Trophoblast cell (in vitro differentiated cells and primary cell): ENCODE measurements at regions not wholly inside any gene's neighbourhood (a gene's known extent, or its start where the extent isn't known, plus 50 kb on each side); places are given as distances from the start of the nearest gene placed in this dataset.

ENCODE experiments used
- DNase-seq, 2 donors: peaks; one replicate each; pipeline ENCODE4 v3.0.0-alpha.2; 2016
- H2AFZ ChIP-seq: 2 replicates; pipeline ENCODE4 v1.6.1; 2013; ENCODE audit warnings: low read length, moderate library complexity, mild to moderate bottlenecking; ENCODE audit not compliant: insufficient read depth, poor library complexity
- H2AK5ac ChIP-seq: 2 replicates; pipeline ENCODE4 v1.6.1; 2013; ENCODE audit warnings: mild to moderate bottlenecking, low read length
- H2BK120ac ChIP-seq: 2 replicates; pipeline ENCODE4 v1.6.1; 2013; ENCODE audit warnings: low read length, mild to moderate bottlenecking, moderate library complexity; ENCODE audit not compliant: insufficient read depth, poor library complexity
- H2BK12ac ChIP-seq: 2 replicates; pipeline ENCODE4 v1.6.1; 2013; ENCODE audit warnings: mild to moderate bottlenecking, low read length, moderate library complexity
- H2BK5ac ChIP-seq: 2 replicates; pipeline ENCODE4 v1.6.1; 2013; ENCODE audit warnings: low read length, low read depth, moderate library complexity, mild to moderate bottlenecking; ENCODE audit not compliant: poor library complexity
- H3K14ac ChIP-seq: 2 replicates; pipeline ENCODE4 v1.6.1; 2013; ENCODE audit warnings: mild to moderate bottlenecking, low read length
- H3K18ac ChIP-seq: 2 replicates; pipeline ENCODE4 v1.6.1; 2013; ENCODE audit warnings: mild to moderate bottlenecking, low read length
- H3K23ac ChIP-seq: 2 replicates; pipeline ENCODE4 v1.6.1; 2013; ENCODE audit warnings: low read length
- H3K27ac ChIP-seq: 2 replicates; pipeline ENCODE4 v1.5.1; 2013; ENCODE audit warnings: low read depth, mild to moderate bottlenecking, inconsistent platforms, low read length, moderate library complexity
- H3K27me3 ChIP-seq: 2 replicates; pipeline ENCODE4 v1.6.1; 2013; ENCODE audit warnings: inconsistent platforms, mild to moderate bottlenecking, low read length, moderate library complexity; ENCODE audit not compliant: insufficient read depth
- H3K36me3 ChIP-seq, 2 experiments: 1 replicate in 1 of 2; 2 replicates in 1 of 2; pipeline ENCODE4 v1.6.1; 2013; ENCODE audit warnings: low read length in 2 of 2, mild to moderate bottlenecking in 2 of 2, moderate library complexity in 1 of 2; ENCODE audit not compliant: insufficient read depth in 2 of 2, control insufficient read depth in 1 of 2
- H3K4ac ChIP-seq: 2 replicates; pipeline ENCODE4 v1.6.1; 2013; ENCODE audit warnings: low read depth, mild to moderate bottlenecking, low read length, moderate library complexity
- H3K4me1 ChIP-seq, 2 experiments: 1 replicate in 1 of 2; 2 replicates in 1 of 2; pipeline ENCODE4 v1.6.1; 2013; ENCODE audit warnings: low read length in 2 of 2, mild to moderate bottlenecking in 2 of 2, moderate library complexity in 1 of 2; ENCODE audit not compliant: insufficient read depth in 2 of 2, control insufficient read depth in 1 of 2
- H3K4me2 ChIP-seq: 2 replicates; pipeline ENCODE4 v1.6.1; 2013; ENCODE audit warnings: inconsistent platforms, mild to moderate bottlenecking, low read length, moderate library complexity
- H3K4me3 ChIP-seq: 2 replicates; pipeline ENCODE4 v1.5.1; 2013; ENCODE audit warnings: mild to moderate bottlenecking, low read depth, low read length, inconsistent platforms
- H3K79me1 ChIP-seq: one replicate; pipeline ENCODE4 v1.6.1; 2013; ENCODE audit warnings: low read length
- H3K79me2 ChIP-seq: 2 replicates; pipeline ENCODE4 v1.6.1; 2013; ENCODE audit warnings: low read length, mild to moderate bottlenecking; ENCODE audit not compliant: control insufficient read depth, insufficient read depth, poor library complexity
- H3K9ac ChIP-seq: 2 replicates; pipeline ENCODE4 v1.6.1; 2013; ENCODE audit warnings: mild to moderate bottlenecking, low read length
- H3K9me3 ChIP-seq: 2 replicates; pipeline ENCODE4 v1.6.1; 2013; ENCODE audit warnings: low read depth, mild to moderate bottlenecking, control low read depth, inconsistent platforms, low read length; ENCODE audit not compliant: insufficient read depth
- H4K12ac ChIP-seq: 2 replicates; pipeline ENCODE4 v1.6.1; 2013; ENCODE audit warnings: low read depth, mild to moderate bottlenecking, low read length, moderate library complexity
- H4K8ac ChIP-seq: 2 replicates; pipeline ENCODE4 v1.6.1; 2013; ENCODE audit warnings: low read depth, mild to moderate bottlenecking, low read length, moderate library complexity
- H4K91ac ChIP-seq: one replicate; pipeline ENCODE4 v1.6.1; 2013; ENCODE audit warnings: low read depth, mild to moderate bottlenecking, low read length, moderate library complexity
- WGBS: extraction: QIAGEN DNeasy Blood & Tissue Kit; methylation state at CpG from one replicate; pipeline ENCODE4 v1.1.7; 2013; ENCODE audit warnings: missing lambda C conversion rate; ENCODE audit not compliant: insufficient read length, insufficient coverage; ENCODE audit errors: extremely low coverage; 5-methylcytosine and 5-hydroxymethylcytosine counted together

DNA sequence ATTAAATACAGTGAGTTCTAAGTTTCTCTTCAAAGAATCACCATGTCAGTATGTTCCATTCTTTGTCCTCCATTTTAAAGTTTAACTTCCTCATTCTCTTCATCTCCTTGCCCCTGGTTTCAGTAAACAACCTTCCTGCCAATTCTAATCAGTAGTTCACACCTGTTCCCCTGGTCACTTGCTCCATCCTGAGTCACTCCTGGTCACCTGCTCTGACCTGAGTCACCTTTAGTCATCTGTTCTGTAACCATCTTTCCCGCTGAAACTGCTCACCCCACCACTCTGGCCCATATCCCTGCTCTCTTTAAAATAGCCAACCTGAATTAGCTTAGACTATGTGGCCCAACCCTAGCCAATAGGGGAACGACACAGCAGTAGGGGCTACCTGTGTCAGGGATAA is 1447.4 kb upstream of the TMEM132C start:
- Histone ChIP-seq H3K9ac (no peak overlapping the region), H3K23ac (no peak overlapping the region), H2AK5ac (no peak overlapping the region), H3K4me3 (no peak overlapping the region), H3K4me2 (no peak overlapping the region), H3K4me1 (no peaks in the 10 kb centered on the region), H3K79me2 (no peaks in the 10 kb centered on the region), H4K8ac (no peak overlapping the region), H2AFZ (no peak overlapping the region), H3K4ac (no peak overlapping the region), H3K18ac (no peak overlapping the region), H4K91ac (no peak overlapping the region), H2BK120ac (no peak overlapping the region), H3K14ac (no peak overlapping the region), H4K12ac (no peak overlapping the region), H3K36me3 (no peaks in the 10 kb centered on the region), H2BK12ac (no peak overlapping the region), H3K27me3 (no peaks in the 10 kb centered on the region), H3K27ac (no peak overlapping the region), H3K9me3 (peaks cover 12% of the 10 kb centered on the region), H2BK5ac (no peak overlapping the region), H3K79me1 (no peaks in the 10 kb centered on the region)
- no CpG with 5 or more reads among the region's 2 CpGs for WGBS
- no peak for DNase-seq

DNA sequence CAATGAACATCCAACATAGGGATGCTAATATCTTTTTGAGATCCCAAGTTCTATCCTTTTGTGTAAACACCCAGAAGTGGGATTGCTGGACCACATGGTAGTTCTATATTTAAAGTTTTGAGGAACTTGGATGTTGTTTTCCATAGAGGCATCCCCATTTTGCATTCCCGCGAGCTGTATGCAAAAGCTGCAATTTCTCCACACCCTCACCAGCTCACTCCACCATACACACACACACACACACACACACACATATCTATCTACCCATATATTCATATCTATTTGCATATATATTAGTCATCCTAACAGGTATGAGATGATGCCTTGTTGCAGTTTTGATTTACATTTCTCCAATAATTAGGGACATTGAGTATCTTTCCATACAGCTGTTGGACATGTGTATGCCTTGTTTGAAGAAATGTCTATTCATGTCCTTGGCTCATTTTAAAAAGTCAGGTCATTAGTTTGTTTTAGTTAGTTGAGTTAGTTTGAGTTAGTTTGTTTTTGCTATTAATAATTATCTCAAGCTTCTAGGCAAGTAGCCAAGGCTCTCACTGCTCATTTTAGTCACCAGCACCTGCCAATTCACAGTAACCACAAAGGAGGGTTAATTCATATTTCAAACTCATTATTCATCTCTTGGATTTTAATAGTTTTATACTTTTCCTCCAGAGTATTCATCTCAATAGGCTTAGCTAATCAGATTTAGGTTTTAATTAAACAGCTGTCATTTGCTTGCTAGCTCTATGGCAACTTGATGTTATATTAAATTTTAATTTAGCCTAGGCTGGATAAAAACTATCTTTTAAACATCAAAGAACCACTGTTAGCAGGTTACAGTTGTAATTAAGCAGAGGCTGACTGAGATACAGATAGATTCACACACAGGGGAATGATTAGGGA is 1435.9 kb upstream of the TMEM132C start:
- Histone ChIP-seq H3K36me3 (no peaks in the 10 kb centered on the region), H3K9ac (no peak overlapping the region), H2BK12ac (no peak overlapping the region), H3K4me1 (no peaks in the 10 kb centered on the region), H3K18ac (no peak overlapping the region), H3K23ac (no peak overlapping the region), H2AFZ (no peak overlapping the region), H2BK5ac (no peak overlapping the region), H4K12ac (no peak overlapping the region), H3K4me2 (no peak overlapping the region), H3K14ac (no peak overlapping the region), H3K79me2 (no peaks in the 10 kb centered on the region), H2BK120ac (no peak overlapping the region), H3K4me3 (no peak overlapping the region), H3K27ac (no peak overlapping the region), H3K9me3 (no peaks in the 10 kb centered on the region), H3K4ac (no peak overlapping the region), H2AK5ac (no peak overlapping the region), H3K27me3 (no peaks in the 10 kb centered on the region), H3K79me1 (no peaks in the 10 kb centered on the region), H4K91ac (no peak overlapping the region), H4K8ac (no peak overlapping the region)
- no CpG with 5 or more reads among the region's 2 CpGs for WGBS
- no peak for DNase-seq

DNA sequence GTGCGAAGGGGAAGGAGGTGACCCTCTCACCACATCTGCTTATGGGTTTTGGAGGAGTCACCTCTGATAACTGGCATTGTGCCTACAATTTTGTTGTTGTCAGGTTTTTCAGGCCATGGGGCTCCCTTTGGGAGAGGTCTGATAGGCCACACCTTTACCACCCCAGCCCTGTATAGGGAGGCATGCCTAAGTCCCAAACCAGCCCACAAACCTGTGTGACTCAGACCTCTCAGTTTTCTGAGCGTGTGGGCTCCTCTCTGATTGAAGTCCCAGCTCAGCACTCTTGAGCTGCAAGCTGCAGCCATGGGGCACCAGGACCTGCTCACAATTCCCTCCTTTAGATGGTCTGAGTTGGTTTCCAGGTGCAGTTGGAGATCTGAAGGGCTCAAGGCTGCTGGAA is 1429.3 kb upstream of the TMEM132C start:
- Histone ChIP-seq H3K4me2 (no peak overlapping the region), H3K4ac (no peak overlapping the region), H2BK120ac (no peak overlapping the region), H2AK5ac (no peak overlapping the region), H3K18ac (no peak overlapping the region), H4K8ac (no peak overlapping the region), H2BK12ac (no peak overlapping the region), H3K36me3 (no peaks in the 10 kb centered on the region), H3K14ac (no peak overlapping the region), H3K27me3 (no peaks in the 10 kb centered on the region), H3K4me3 (no peak overlapping the region), H2BK5ac (no peak overlapping the region), H3K9me3 (peaks cover 2% of the 10 kb centered on the region), H3K4me1 (no peaks in the 10 kb centered on the region), H3K79me2 (no peaks in the 10 kb centered on the region), H4K91ac (no peak overlapping the region), H4K12ac (no peak overlapping the region), H3K27ac (no peak overlapping the region), H2AFZ (no peak overlapping the region), H3K79me1 (no peaks in the 10 kb centered on the region), H3K9ac (no peak overlapping the region), H3K23ac (no peak overlapping the region)
- DNase-seq = no peak
- no CpG with 5 or more reads among the region's 2 CpGs for WGBS

- Histone ChIP-seq H3K4me2 (no peak overlapping the region), H3K14ac (no peak overlapping the region)
- no CpG with 5 or more reads among the region's 9 CpGs for WGBS
Observed at GRCh38 chr12:126843915-126844669, 1422.9 kb upstream of the TMEM132C start.

More at GRCh38 chr12:126843915-126844669, 1422.9 kb upstream of the TMEM132C start:
- Histone ChIP-seq H2AFZ (no peak overlapping the region), H3K23ac (no peak overlapping the region), H3K79me2 (no peaks in the 10 kb centered on the region), H3K4me3 (no peak overlapping the region), H3K36me3 (no peaks in the 10 kb centered on the region), H3K4ac (no peak overlapping the region), H3K9me3 (no peaks in the 10 kb centered on the region), H2BK120ac (no peak overlapping the region), H4K91ac (no peak overlapping the region), H2AK5ac (no peak overlapping the region), H3K79me1 (no peaks in the 10 kb centered on the region), H4K12ac (no peak overlapping the region), H4K8ac (no peak overlapping the region), H2BK12ac (no peak overlapping the region), H3K27ac (no peak overlapping the region), H3K4me1 (no peaks in the 10 kb centered on the region), H3K18ac (no peak overlapping the region), H2BK5ac (no peak overlapping the region), H3K27me3 (no peaks in the 10 kb centered on the region), H3K9ac (no peak overlapping the region)
- DNase-seq = no peak
